ENCODE measurements at regions not wholly inside any gene's neighbourhood (a gene's known extent, or its start where the extent isn't known, plus 50 kb on each side); places are given as distances from the start of the nearest gene placed in this dataset.
"Not testable (repeated sequence)": the region's sequence is repeated elsewhere in the genome, so short reads cannot be mapped to it uniquely, and the experiment has no call there.

DNA sequence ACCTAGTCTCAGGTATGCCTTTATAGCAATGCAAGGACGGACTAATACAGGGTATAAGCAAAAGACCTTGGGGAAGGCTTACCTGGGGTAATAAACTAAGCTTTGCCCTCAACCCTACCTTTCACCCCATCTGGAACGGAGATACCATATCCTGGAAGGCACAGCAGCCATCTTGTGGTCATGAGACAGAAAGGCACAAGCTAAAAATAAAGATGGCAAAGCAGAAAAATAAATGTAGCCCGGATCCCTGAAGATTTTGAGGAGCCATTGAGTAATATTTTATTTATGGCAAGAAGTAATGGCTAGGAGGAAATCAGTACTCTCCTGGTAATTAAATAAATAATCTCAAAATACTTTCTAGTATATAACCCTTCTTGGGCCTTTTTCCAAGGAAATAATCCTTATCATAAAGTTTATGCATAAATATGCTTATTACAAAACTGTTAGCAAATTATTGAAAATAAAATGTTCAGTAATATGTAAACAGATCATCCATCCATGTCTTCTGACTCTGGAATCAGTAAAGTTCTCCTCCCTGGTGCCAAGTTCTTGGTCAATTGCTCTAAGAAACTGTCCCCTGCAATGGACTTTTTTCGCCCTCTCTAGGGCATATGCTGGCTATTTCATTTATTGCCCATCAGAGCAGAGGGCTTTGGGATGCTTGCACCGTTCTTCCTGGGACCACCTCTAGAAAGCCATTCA lies 198.7 kb downstream of the SPP2 start:
- H3F3A ChIP-seq (ENCODE audit: insufficient read depth, low read length) = no peaks in the 10 kb centered on the region
- no peak overlapping the region for H3K4me2 ChIP-seq (ENCODE audit: low read depth, low read length)

DNA sequence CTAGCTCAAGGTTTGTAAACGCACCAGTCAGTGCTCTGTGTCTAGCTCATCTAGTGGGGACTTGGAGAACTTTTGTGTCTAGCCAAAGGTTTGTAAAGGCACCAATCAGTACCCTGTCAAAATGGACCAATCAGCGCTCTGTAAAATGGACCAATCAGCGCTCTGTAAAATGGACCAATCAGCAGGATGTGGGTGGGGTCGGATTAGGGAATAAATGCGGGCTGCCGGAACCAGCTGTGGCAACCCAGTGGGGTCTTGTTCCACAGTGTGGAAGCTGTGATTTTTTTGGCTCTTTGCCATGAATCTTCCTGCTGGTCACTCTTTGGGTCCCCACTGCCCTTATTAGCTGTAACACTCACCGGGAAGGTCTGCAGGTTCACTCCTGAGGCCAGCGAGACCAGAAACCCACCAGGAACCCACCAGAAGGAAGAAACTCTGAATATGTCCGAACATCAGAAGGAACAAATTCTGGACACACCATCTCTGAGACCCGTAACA lies 197.8 kb downstream of the SPP2 start:
- H3K9ac ChIP-seq (ENCODE audit: low read length); H3K36me3 ChIP-seq (replicated peaks; ENCODE audit: insufficient read depth, low read length); H3F3A ChIP-seq (ENCODE audit: insufficient read depth, low read length); H4K20me1 ChIP-seq (ENCODE audit: insufficient read depth, low read length); H3K79me2 ChIP-seq (ENCODE audit: low read length); H3K9me3 ChIP-seq (replicated peaks; ENCODE audit: insufficient read depth, low read length); H3K4me1 ChIP-seq (ENCODE audit: low read length); H3K4me2 ChIP-seq (ENCODE audit: low read depth, low read length); H2AFZ ChIP-seq (ENCODE audit: low read length); DNase-seq; H3K27ac ChIP-seq (ENCODE audit: low read length); H3K27me3 ChIP-seq (replicated peaks; ENCODE audit: insufficient read depth, low read length); H3K9me2 ChIP-seq (replicated peaks; ENCODE audit: insufficient read depth, low read length); H3K4me3 ChIP-seq (ENCODE audit: low read length): not testable (repeated sequence)

More for the DNA sequence above, 198.7 kb downstream of the SPP2 start:
- Histone ChIP-seq H3K79me2 (ENCODE audit: low read length) (no peaks in the 10 kb centered on the region), H3K9me2 (replicated peaks; ENCODE audit: insufficient read depth, low read length) (no peaks in the 10 kb centered on the region), H3K27ac (ENCODE audit: low read length) (no peak overlapping the region), H4K20me1 (ENCODE audit: insufficient read depth, low read length) (no peaks in the 10 kb centered on the region), H3K9ac (ENCODE audit: low read length) (no peak overlapping the region), H3K36me3 (replicated peaks; ENCODE audit: insufficient read depth, low read length) (no peaks in the 10 kb centered on the region), H3K4me1 (ENCODE audit: low read length) (no peaks in the 10 kb centered on the region), H3K9me3 (replicated peaks; ENCODE audit: insufficient read depth, low read length) (no peaks in the 10 kb centered on the region), H3K4me3 (ENCODE audit: low read length) (no peak overlapping the region), H3K27me3 (replicated peaks; ENCODE audit: insufficient read depth, low read length) (no peaks in the 10 kb centered on the region), H2AFZ (ENCODE audit: low read length) (no peak overlapping the region)
- DNase-seq = no peak
- no peak for TF ChIP-seq EZH2 (optimal IDR thresholded peaks at IDR 0.05; ENCODE audit: low read depth, low read length)
- TF ChIP-seq EZH2phosphoT487 (IDR thresholded peaks at IDR 0.05; ENCODE audit: low read length) = no peak
- TF ChIP-seq, protein P1, sequence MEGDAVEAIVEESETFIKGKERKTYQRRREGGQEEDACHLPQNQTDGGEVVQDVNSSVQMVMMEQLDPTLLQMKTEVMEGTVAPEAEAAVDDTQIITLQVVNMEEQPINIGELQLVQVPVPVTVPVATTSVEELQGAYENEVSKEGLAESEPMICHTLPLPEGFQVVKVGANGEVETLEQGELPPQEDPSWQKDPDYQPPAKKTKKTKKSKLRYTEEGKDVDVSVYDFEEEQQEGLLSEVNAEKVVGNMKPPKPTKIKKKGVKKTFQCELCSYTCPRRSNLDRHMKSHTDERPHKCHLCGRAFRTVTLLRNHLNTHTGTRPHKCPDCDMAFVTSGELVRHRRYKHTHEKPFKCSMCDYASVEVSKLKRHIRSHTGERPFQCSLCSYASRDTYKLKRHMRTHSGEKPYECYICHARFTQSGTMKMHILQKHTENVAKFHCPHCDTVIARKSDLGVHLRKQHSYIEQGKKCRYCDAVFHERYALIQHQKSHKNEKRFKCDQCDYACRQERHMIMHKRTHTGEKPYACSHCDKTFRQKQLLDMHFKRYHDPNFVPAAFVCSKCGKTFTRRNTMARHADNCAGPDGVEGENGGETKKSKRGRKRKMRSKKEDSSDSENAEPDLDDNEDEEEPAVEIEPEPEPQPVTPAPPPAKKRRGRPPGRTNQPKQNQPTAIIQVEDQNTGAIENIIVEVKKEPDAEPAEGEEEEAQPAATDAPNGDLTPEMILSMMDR (IDR thresholded peaks at IDR 0.05; ENCODE audit: low read length) = no peak

DNA sequence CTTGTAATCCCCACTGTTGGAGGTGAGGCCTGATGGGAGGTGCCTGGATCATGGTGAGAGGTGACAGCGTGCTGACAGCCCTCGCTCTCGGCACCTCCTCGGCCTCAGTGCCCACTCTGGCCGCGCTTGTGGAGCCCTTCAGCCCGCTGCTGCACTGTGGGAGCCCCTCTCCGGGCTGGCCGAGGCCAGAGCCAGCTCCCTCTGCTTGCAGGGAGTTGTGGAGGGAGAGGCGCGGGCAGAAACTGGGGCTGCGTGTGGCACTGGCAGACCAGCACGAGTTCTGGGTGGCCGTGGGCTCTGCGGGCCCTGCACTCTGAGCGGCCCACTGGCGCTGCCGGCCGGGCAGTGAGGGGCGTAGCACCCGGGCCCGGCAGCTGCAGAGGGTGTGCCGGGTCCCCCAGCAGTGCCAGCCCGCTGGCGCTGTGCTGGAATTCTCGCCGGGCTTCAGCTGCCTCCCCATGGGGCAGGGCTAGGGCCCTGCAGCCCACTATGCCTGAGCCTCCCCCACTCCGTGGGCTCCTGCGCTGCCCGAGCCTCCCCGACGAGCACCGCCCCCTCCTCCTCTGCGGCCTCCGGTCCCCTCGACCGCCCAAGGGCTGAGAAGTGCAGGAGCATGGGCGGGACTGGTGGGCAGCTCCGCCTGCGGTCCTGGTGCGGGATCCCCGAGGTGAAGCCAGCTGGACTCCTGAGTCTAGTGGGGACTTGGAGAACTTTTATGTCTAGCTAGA lies 197.1 kb downstream of the SPP2 start:
- no peak for DNase-seq
- Histone ChIP-seq H3K4me1 (ENCODE audit: low read length) (no peaks in the 10 kb centered on the region), H3K36me3 (replicated peaks; ENCODE audit: insufficient read depth, low read length) (no peaks in the 10 kb centered on the region), H3K4me2 (ENCODE audit: low read depth, low read length) (no peak overlapping the region), H3K79me2 (ENCODE audit: low read length) (no peaks in the 10 kb centered on the region), H3K4me3 (ENCODE audit: low read length) (no peak overlapping the region), H3K9me2 (replicated peaks; ENCODE audit: insufficient read depth, low read length) (no peaks in the 10 kb centered on the region), H3K9me3 (replicated peaks; ENCODE audit: insufficient read depth, low read length) (no peaks in the 10 kb centered on the region), H3F3A (ENCODE audit: insufficient read depth, low read length) (no peaks in the 10 kb centered on the region), H3K27ac (ENCODE audit: low read length) (no peak overlapping the region), H2AFZ (ENCODE audit: low read length) (no peak overlapping the region), H3K9ac (ENCODE audit: low read length) (no peak overlapping the region), H4K20me1 (ENCODE audit: insufficient read depth, low read length) (no peaks in the 10 kb centered on the region), H3K27me3 (replicated peaks; ENCODE audit: insufficient read depth, low read length) (no peaks in the 10 kb centered on the region)
- TF ChIP-seq, protein P1 (IDR thresholded peaks at IDR 0.05; ENCODE audit: low read length) = no peak
- TF ChIP-seq EZH2 (optimal IDR thresholded peaks at IDR 0.05; ENCODE audit: low read depth, low read length) = no peak
- no peak for TF ChIP-seq EZH2phosphoT487 (IDR thresholded peaks at IDR 0.05; ENCODE audit: low read length)

DNA sequence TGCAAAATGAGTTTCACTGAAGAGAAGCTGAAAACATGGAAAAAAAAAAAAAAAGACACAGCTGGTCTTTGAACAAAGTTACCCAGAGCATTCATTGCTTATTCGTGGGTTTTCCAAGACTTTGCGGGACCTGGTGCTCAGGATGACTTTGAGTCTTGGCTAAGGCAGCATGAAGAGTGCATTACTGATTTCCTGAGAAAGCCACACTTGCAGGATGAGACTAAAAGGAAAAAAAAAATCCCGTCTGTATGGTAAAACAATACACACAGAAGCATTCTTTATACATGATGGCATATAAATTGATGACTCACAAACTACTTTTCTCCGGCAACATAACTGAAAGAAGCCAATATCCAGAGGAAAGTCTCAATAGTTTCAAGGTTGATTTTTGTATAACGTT lies 195.4 kb downstream of the SPP2 start:
- no peaks in the 10 kb centered on the region for H3K4me1 ChIP-seq (ENCODE audit: low read length)
- no peak overlapping the region for H3K27ac ChIP-seq (ENCODE audit: low read length)
- H2AFZ ChIP-seq (ENCODE audit: low read length) = no peak overlapping the region
- H3K9me2 ChIP-seq (replicated peaks; ENCODE audit: insufficient read depth, low read length) = no peaks in the 10 kb centered on the region
- no peak overlapping the region for H3K4me2 ChIP-seq (ENCODE audit: low read depth, low read length)
- H3K27me3 ChIP-seq (replicated peaks; ENCODE audit: insufficient read depth, low read length) = no peaks in the 10 kb centered on the region
- no peak for DNase-seq
- TF ChIP-seq, protein P1 (IDR thresholded peaks at IDR 0.05; ENCODE audit: low read length) = no peak
- TF ChIP-seq EZH2 (optimal IDR thresholded peaks at IDR 0.05; ENCODE audit: low read depth, low read length) = no peak
- no peak for TF ChIP-seq EZH2phosphoT487 (IDR thresholded peaks at IDR 0.05; ENCODE audit: low read length)
- H3K9me3 ChIP-seq (replicated peaks; ENCODE audit: insufficient read depth, low read length) = no peaks in the 10 kb centered on the region
- H3K4me3 ChIP-seq (ENCODE audit: low read length) = no peak overlapping the region
- no peaks in the 10 kb centered on the region for H3F3A ChIP-seq (ENCODE audit: insufficient read depth, low read length)
- no peaks in the 10 kb centered on the region for H4K20me1 ChIP-seq (ENCODE audit: insufficient read depth, low read length)
- H3K36me3 ChIP-seq (replicated peaks; ENCODE audit: insufficient read depth, low read length) = no peaks in the 10 kb centered on the region
- H3K9ac ChIP-seq (ENCODE audit: low read length) = no peak overlapping the region
- no peaks in the 10 kb centered on the region for H3K79me2 ChIP-seq (ENCODE audit: low read length)
